NB4 (cell line): ENCODE measurements at regions not wholly inside any gene's neighbourhood (a gene's known extent, or its start where the extent isn't known, plus 50 kb on each side); places are given as distances from the start of the nearest gene placed in this dataset.

ENCODE experiments used
- DNase-seq: peaks from one replicate; pipeline ENCODE4 v3.0.0; 2010; ENCODE audit warnings: low read depth
- H3K4me3 ChIP-seq: one replicate; pipeline ENCODE4 v1.5.1; 2011; ENCODE audit warnings: mild to moderate bottlenecking, low read depth, low read length, moderate library complexity
- CTCF ChIP-seq: IDR thresholded peaks from one replicate; pipeline ENCODE4 v1.5.1; 2012; ENCODE audit warnings: low read depth, low read length
- MAX ChIP-seq: IDR thresholded peaks from 2 replicates; pipeline ENCODE4 v1.6.1; 2011; ENCODE audit warnings: low read depth, low read length
- MYC ChIP-seq: IDR thresholded peaks from 2 replicates; pipeline ENCODE4 v1.6.1; 2011; ENCODE audit warnings: low read depth, low read length
- POLR2A ChIP-seq: IDR thresholded peaks from 2 replicates; pipeline ENCODE4 v1.6.1; 2011; ENCODE audit warnings: mild to moderate bottlenecking; ENCODE audit not compliant: insufficient read length; ENCODE audit errors: extremely low read depth

DNA sequence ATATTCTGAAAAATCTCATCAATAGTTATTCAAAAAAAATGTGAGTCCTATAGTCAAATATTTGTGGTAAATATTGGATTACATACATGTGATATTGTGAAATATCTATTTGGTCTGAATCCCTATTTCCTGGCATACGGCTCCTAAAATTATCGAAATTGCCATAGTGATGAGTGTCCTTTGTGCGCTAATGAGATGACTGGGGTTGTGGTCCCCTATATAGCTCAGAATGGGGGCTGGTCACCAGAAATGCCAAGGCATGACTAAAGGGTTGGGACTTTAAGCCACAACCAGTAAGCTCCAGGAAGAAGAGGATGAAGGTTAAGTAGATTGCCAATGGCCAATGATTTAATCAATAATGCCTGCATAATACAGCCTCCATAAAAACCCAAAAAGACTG is 610.2 kb upstream of the CHRM3 start:
- H3K4me3 ChIP-seq, result no peak overlapping the region
- DNase-seq, result no peak
- TF ChIP-seq POLR2A (no peak), MAX (no peak), MYC (no peak), CTCF (no peak)

DNA sequence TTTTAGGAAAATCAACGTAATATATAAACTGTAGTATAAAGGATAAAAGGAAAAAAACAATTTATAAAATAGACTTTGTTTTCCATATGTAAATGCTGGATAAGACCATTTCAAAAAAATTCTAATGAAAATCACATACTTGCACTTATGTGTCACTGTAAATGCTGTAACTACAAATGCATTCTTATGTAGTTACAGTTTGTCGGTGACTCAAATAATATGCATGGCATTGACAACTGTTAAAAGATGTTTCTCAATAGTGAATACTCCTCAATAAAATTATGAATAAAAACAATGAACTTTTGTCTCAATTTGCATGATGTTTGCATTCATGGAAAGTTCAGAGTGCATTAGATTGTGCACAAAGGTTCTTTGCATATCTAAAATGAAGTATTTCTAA is 614.0 kb upstream of the CHRM3 start:
- no peak overlapping the region for H3K4me3 ChIP-seq
- TF ChIP-seq CTCF (no peak), MAX (no peak), MYC (no peak), POLR2A (no peak)
- DNase-seq, result no peak

DNA sequence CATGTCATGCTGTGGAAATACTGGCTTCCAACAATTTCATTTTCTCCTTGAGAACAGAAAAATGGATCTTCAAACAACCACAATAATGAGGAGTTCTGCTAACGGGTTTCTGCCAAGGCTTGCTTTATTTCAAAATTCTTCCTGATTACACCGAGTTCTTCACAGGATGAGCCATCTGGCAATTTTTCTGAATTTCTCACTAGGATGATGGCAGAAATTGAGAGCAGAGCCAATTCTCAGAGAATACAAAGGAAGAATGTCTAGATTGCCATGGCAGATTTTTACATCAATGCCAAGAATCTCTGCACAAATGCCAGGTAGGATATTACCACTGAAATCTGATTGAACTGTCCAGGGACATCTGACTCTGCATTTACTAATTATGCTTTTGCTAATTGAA is 619.0 kb upstream of the CHRM3 start:
- no peak for DNase-seq
- no peak overlapping the region for H3K4me3 ChIP-seq
- TF ChIP-seq MAX (no peak), POLR2A (no peak), MYC (no peak), CTCF (no peak)

DNA sequence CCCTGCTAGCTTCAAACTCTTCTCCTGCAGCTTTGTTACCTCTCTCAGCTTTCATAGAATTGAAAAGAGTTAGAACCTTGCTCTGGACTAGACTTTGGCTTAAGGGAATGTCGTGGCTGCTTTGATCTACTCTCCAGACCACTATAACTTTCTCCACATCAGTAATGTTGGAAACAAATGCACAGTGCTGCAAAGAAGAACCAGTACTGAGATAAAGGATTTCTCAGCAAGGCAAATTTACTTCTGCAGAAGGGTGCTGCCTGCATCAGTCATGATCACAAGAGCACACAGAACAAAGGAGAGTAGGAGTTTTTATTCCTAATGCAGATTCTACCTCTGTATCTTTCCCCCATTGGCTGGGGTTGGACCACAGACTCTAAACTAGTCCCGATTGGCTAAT is 621.6 kb upstream of the CHRM3 start:
- no peak for DNase-seq
- no peak overlapping the region for H3K4me3 ChIP-seq
- no peak for TF ChIP-seq POLR2A
- no peak for TF ChIP-seq CTCF
- no peak for TF ChIP-seq MAX
- no peak for TF ChIP-seq MYC

DNA sequence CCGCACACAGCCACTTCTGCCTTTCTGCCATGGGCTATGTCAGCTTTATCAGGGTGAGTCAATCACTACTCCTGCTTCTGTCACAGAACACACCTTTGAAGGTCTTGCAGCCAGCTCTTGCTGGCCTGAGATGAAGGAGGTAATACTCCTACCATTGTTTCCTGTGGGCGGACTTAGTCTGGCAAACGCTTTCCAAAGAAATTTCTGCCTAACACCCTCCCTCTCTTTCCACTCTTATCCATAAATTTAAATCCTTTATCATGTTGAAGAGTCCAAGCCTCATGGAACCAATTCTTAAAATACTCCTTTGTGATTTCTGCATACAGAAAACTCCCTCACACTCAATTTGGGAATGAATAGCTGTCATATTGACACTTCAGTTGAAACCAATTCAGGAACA is 633.1 kb upstream of the CHRM3 start:
- DNase-seq, result no peak
- TF ChIP-seq MYC (no peak), MAX (no peak), CTCF (no peak), POLR2A (no peak)
- no peak overlapping the region for H3K4me3 ChIP-seq

DNA sequence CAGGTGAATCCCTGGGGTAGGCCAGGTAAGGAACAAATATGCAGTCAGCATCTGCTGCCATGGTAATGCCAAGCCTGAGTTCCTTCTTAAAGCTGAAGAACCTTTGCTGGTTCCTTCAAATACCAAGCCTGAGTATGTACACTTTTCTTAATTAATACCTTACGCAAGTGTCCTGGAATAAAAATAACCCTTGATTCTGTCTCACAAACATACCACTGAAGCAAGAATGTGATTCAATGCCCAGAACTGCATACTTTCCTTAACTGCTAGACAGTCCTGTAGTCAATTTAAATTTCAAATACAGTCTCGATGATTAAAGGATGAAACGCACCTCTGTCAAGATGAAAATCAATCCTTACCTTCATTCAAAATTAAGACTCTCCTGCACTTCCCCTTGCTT is 634.0 kb upstream of the CHRM3 start:
- no peak overlapping the region for H3K4me3 ChIP-seq
- TF ChIP-seq CTCF (no peak), MYC (no peak), MAX (no peak), POLR2A (no peak)
- no peak for DNase-seq
